ENCODE measurements at regions not wholly inside any gene's neighbourhood (a gene's known extent, or its start where the extent isn't known, plus 50 kb on each side); places are given as distances from the start of the nearest gene placed in this dataset.

DNA sequence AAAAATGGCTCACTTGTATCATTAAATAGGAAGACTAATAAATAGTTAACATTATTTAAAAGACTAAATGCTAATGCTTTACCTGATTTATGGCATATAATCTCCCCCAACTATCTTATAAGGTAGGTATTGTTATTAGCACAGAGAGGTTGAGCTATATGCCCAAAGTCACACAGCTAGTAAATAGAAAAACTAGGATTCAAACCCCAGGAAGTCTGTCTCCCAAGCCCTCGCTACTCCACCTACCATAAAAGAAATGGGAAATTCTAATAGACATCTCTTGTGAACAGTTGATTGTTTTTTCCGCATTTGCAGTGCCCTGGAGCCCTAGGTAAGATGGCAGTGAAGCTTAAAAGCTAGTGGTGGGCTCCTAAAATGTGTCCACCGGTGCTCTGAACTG lies 65.2 kb upstream of the SOD1 start:
- ATAC-seq (no peak), DNase-seq (no peak)
- no peak overlapping the region for H3K4me3 ChIP-seq
- no peaks in the 10 kb centered on the region for H3K4me1 ChIP-seq
- no peak for TF ChIP-seq POLR2A (IDR thresholded peaks at IDR 0.05)
- no peak for TF ChIP-seq CTCF (IDR thresholded peaks at IDR 0.05 in 4 of 5, conservative IDR thresholded peaks at IDR 0.05 in 1 of 5)
- H3K27ac ChIP-seq: no peak overlapping the region
- intact Hi-C loops (cut with DNase I; ENCODE audit: low total_unique reads): no loop called here
- in situ Hi-C loops (cut with MboI; ENCODE audit: low sequenced_read_pairs in 4 of 4): loop anchor here in 2 of 4 donors (25.0 kb wide), 2 partner anchors 407 to 507 kb away; no protein-coding TSS in a partner anchor
- no peaks in the 10 kb centered on the region for H3K9me3 ChIP-seq
- no peaks in the 10 kb centered on the region for H3K27me3 ChIP-seq
- H3K36me3 ChIP-seq: no peaks in the 10 kb centered on the region

- in situ Hi-C loops (cut with MboI; ENCODE audit: low sequenced_read_pairs in 4 of 4) (loop anchor here in 2 of 4 donors (25.0 kb wide), 2 partner anchors 406 to 506 kb away; no protein-coding TSS in a partner anchor), intact Hi-C loops (cut with DNase I; ENCODE audit: low total_unique reads) (no loop called here)
- no peak overlapping the region for H3K27ac ChIP-seq
- H3K36me3 ChIP-seq: no peaks in the 10 kb centered on the region
- no peaks in the 10 kb centered on the region for H3K9me3 ChIP-seq
- no peaks in the 10 kb centered on the region for H3K4me1 ChIP-seq
- no peak for DNase-seq
- ATAC-seq: no peak
- H3K27me3 ChIP-seq: no peaks in the 10 kb centered on the region
- no peak overlapping the region for H3K4me3 ChIP-seq
- TF ChIP-seq POLR2A (IDR thresholded peaks at IDR 0.05) (no peak), CTCF (IDR thresholded peaks at IDR 0.05 in 4 of 5, conservative IDR thresholded peaks at IDR 0.05 in 1 of 5) (no peak)
These were observed 66.4 kb upstream of the SOD1 start for GRCh38 chr21:31592963-31593560.

- no peak overlapping the region for H3K4me3 ChIP-seq
- TF ChIP-seq CTCF (IDR thresholded peaks at IDR 0.05 in 4 of 5, conservative IDR thresholded peaks at IDR 0.05 in 1 of 5): no peak
- TF ChIP-seq POLR2A (IDR thresholded peaks at IDR 0.05): no peak
- no peak overlapping the region for H3K27ac ChIP-seq
- no peaks in the 10 kb centered on the region for H3K4me1 ChIP-seq
- H3K27me3 ChIP-seq: no peaks in the 10 kb centered on the region
- DNase-seq (no peak), ATAC-seq (no peak)
- intact Hi-C loops (cut with DNase I; ENCODE audit: low total_unique reads): no loop called here
- H3K36me3 ChIP-seq: no peaks in the 10 kb centered on the region
- no peaks in the 10 kb centered on the region for H3K9me3 ChIP-seq
- in situ Hi-C loops (cut with MboI; ENCODE audit: low sequenced_read_pairs in 4 of 4): loop anchor here in 2 of 4 donors (25.0 kb wide), 2 partner anchors 405 to 505 kb away; no protein-coding TSS in a partner anchor
These were observed 67.0 kb upstream of the SOD1 start for GRCh38 chr21:31592516-31592915.

- no peak overlapping the region for H3K27ac ChIP-seq
- ATAC-seq (no peak), DNase-seq (no peak)
- in situ Hi-C loops (cut with MboI; ENCODE audit: low sequenced_read_pairs in 4 of 4) (loop anchor here (10.0 to 25.0 kb wide), 4 partner anchors 385 to 503 kb away; no protein-coding TSS in a partner anchor), intact Hi-C loops (cut with DNase I; ENCODE audit: low total_unique reads) (no loop called here)
- H3K4me1 ChIP-seq: no peaks in the 10 kb centered on the region
- TF ChIP-seq POLR2A (IDR thresholded peaks at IDR 0.05) (no peak), CTCF (IDR thresholded peaks at IDR 0.05 in 4 of 5, conservative IDR thresholded peaks at IDR 0.05 in 1 of 5) (no peak)
- H3K4me3 ChIP-seq: no peak overlapping the region
- no peaks in the 10 kb centered on the region for H3K9me3 ChIP-seq
- no peaks in the 10 kb centered on the region for H3K27me3 ChIP-seq
- no peaks in the 10 kb centered on the region for H3K36me3 ChIP-seq
These were observed 69.7 kb upstream of the SOD1 start for GRCh38 chr21:31589820-31590219.
